Activated T-helper 17 cell treated with anti-CD3 and anti-CD28 coated beads, Interleukin-2, amount 50 U/mL, for 72 hours (primary cell): ENCODE measurements at regions not wholly inside any gene's neighbourhood (a gene's known extent, or its start where the extent isn't known, plus 50 kb on each side); places are given as distances from the start of the nearest gene placed in this dataset.

Source experiments
- ATAC-seq: fragments of 150-1000 bp; cut with Tn5 transposase; replicated peaks from 2 replicates; pipeline ENCODE4 v1.10.0; 2021; ENCODE audit warnings: mild to moderate bottlenecking, moderate library complexity
- H3K27ac Mint-ChIP-seq: one replicate; pipeline ENCODE4 v1.8.0; 2022; ENCODE audit warnings: mixed read lengths
- H3K27me3 Mint-ChIP-seq: one replicate; pipeline ENCODE4 v1.8.0; 2022; ENCODE audit warnings: mixed read lengths
- H3K36me3 Mint-ChIP-seq: one replicate; pipeline ENCODE4 v1.8.0; 2022; ENCODE audit warnings: low read depth, mild to moderate bottlenecking, mixed read lengths
- H3K4me1 Mint-ChIP-seq: one replicate; pipeline ENCODE4 v1.8.0; 2022; ENCODE audit warnings: mixed read lengths
- H3K4me3 Mint-ChIP-seq: one replicate; pipeline ENCODE4 v1.8.0; 2022; ENCODE audit warnings: mild to moderate bottlenecking, mixed read lengths
- H3K9me3 Mint-ChIP-seq: one replicate; pipeline ENCODE4 v1.8.0; 2022; ENCODE audit warnings: mixed read lengths

- Mint-ChIP-seq H3K4me3 (no peak overlapping the region), H3K9me3 (no peaks in the 10 kb centered on the region), H3K27ac (no peak overlapping the region), H3K27me3 (no peaks in the 10 kb centered on the region), H3K36me3 (no peaks in the 10 kb centered on the region), H3K4me1 (no peaks in the 10 kb centered on the region)
- ATAC-seq: no peak
Observed at GRCh38 chr5:54707841-54708240, 190.3 kb downstream of the SNX18 start.

GRCh38 chr5:54705994-54706653, 188.6 kb downstream of the SNX18 start:
- H3K4me1 Mint-ChIP-seq: no peaks in the 10 kb centered on the region
- no peak overlapping the region for H3K27ac Mint-ChIP-seq
- no peaks in the 10 kb centered on the region for H3K36me3 Mint-ChIP-seq
- no peaks in the 10 kb centered on the region for H3K9me3 Mint-ChIP-seq
- ATAC-seq: no peak
- H3K4me3 Mint-ChIP-seq: no peak overlapping the region
- H3K27me3 Mint-ChIP-seq: peaks cover 3% of the 10 kb centered on the region

DNA sequence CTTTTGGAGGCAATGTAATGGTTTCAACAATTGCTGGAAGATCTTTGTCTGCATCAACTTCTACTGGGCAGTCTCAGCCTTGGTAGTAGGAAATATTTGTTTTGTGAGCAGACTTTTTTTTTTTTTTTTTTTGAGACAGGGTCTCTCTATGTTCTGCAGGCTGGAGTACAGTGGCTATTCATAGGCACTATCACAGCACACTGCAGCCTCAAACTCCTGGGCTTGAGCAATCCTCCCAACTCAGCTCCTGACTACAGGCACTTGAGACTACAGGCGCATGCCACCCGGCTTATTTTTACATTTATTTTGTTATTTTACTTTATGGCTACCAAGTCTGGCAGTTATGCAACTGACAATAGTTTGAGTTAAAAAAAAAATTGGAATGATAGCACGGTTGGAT, 187.3 kb downstream of the SNX18 start:
- ATAC-seq: no peak
- H3K27ac Mint-ChIP-seq: no peak overlapping the region
- H3K4me3 Mint-ChIP-seq: no peak overlapping the region
- no peaks in the 10 kb centered on the region for H3K4me1 Mint-ChIP-seq
- peaks cover 3% of the 10 kb centered on the region for H3K27me3 Mint-ChIP-seq
- H3K9me3 Mint-ChIP-seq: no peaks in the 10 kb centered on the region
- no peaks in the 10 kb centered on the region for H3K36me3 Mint-ChIP-seq

- Mint-ChIP-seq H3K27me3 (peaks cover 3% of the 10 kb centered on the region), H3K4me1 (no peaks in the 10 kb centered on the region), H3K9me3 (no peaks in the 10 kb centered on the region), H3K27ac (no peak overlapping the region), H3K4me3 (no peak overlapping the region), H3K36me3 (no peaks in the 10 kb centered on the region)
- ATAC-seq: no peak
Observed at GRCh38 chr5:54704333-54704732, 186.8 kb downstream of the SNX18 start.

DNA sequence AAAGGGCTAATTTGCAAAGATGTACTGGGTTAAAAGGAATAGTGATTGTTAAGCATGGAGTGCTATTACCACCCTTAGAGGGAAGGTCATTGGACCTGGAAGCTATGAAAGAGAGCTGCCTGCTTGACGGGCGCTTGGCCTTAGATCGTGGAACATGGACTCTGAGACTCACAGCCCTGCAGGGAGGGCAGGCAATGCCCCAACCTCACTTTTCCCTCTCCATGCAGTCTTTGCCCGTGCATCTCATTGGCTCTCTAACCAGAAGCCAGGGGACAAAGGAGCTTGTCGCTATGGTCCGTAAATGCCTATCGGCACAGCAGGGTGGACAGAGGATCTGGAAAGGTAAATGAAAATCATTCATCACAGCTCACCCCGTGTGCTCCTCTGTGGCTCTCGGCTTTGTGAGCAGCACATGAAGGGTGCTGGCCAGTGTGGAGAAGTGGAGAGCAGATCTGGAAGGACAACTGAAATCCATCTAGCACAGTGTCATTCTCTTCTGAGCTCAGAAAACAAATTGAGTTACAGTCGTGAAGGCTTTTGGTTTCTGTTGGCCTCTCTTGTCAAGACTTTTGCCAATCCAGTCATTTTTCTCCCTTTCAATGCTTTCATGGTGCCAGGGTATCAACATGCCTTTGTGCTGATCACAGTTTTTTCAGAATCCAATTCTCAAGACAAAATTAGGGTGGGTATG, 186.2 kb downstream of the SNX18 start:
- Mint-ChIP-seq H3K9me3 (no peaks in the 10 kb centered on the region), H3K36me3 (no peaks in the 10 kb centered on the region), H3K27ac (no peak overlapping the region), H3K27me3 (peaks cover 3% of the 10 kb centered on the region), H3K4me1 (no peaks in the 10 kb centered on the region), H3K4me3 (no peak overlapping the region)
- no peak for ATAC-seq

DNA sequence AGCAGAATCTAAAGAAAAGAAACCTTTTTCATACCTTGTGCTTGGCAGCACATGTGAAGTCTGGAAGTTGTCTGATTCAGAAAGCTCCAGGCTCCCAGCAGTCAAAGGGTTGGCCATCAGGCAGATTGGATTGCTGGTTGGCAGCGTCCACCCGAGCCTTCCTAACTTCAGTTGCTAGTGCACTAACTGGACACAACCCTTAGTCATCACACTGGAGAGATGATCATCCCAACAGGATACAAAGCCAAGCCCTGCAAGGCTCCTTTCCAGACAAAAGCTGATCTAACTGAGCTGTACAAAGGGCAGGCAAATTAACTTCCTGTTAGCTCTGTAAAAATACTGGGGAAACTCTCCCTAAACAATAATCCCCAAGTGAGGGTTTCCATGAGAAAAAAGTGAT, 185.6 kb downstream of the SNX18 start:
- no peak overlapping the region for H3K4me3 Mint-ChIP-seq
- no peaks in the 10 kb centered on the region for H3K9me3 Mint-ChIP-seq
- ATAC-seq: no peak
- H3K36me3 Mint-ChIP-seq: no peaks in the 10 kb centered on the region
- no peak overlapping the region for H3K27ac Mint-ChIP-seq
- no peaks in the 10 kb centered on the region for H3K4me1 Mint-ChIP-seq
- H3K27me3 Mint-ChIP-seq: peaks cover 3% of the 10 kb centered on the region

- no peaks in the 10 kb centered on the region for H3K9me3 Mint-ChIP-seq
- H3K4me1 Mint-ChIP-seq: no peaks in the 10 kb centered on the region
- peaks cover 3% of the 10 kb centered on the region for H3K27me3 Mint-ChIP-seq
- no peak for ATAC-seq
- no peak overlapping the region for H3K4me3 Mint-ChIP-seq
- H3K36me3 Mint-ChIP-seq: no peaks in the 10 kb centered on the region
- H3K27ac Mint-ChIP-seq: no peak overlapping the region
Observed at GRCh38 chr5:54702470-54702869, 184.9 kb downstream of the SNX18 start.

DNA sequence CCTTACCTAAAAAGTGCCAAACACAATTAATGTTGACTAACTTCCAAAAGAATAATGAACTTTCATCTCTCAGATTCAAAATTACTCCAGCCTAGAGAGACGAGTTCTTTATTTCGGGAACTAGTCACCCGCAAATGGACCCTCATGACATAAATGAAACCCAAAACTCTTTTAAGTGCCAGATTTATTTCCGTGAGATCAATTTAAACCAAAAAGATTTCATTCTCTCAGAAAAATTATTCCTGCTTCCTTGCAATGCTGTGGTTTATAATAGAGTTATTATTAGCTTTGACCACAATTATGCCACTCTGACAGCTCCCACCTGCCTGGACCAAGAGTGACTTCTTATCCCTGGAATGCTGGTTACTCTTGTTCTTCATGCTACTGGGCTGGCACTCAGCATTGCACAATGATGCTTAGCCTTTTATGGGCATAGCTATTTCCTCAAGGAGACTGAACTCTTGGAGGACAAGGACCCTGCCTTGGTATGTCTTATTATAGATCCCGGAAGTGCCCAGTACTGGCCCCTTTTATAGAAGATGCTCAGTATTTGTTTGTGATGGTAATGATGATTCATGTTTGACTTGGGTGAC, 183.5 kb downstream of the SNX18 start:
- Mint-ChIP-seq H3K36me3 (no peaks in the 10 kb centered on the region), H3K27ac (peak overlapping the region; percentile 26), H3K27me3 (peaks cover 3% of the 10 kb centered on the region), H3K9me3 (no peaks in the 10 kb centered on the region), H3K4me3 (no peak overlapping the region), H3K4me1 (no peaks in the 10 kb centered on the region)
- ATAC-seq: no peak

DNA sequence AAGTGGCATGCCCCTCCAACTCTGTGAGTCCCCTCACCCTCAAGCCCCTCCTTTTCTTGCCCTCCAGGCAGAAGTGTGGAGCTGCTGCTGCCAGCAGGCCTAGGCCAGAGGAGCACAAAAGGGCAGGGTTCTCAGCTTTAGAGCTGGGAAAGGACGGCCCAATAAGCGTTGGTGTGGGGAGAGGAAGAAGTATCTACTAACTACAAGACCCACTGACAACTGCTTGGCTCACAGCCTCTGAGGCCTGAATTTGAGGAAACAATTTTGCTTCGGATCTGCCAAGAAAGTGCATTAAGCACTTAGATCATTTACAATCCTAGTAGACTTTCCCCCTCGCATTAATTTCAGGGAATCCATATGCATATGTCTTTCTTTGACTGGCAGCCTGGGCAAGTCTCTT, 179.4 kb downstream of the SNX18 start:
- no peak overlapping the region for H3K27ac Mint-ChIP-seq
- H3K4me1 Mint-ChIP-seq: no peaks in the 10 kb centered on the region
- H3K9me3 Mint-ChIP-seq: no peaks in the 10 kb centered on the region
- H3K4me3 Mint-ChIP-seq: no peak overlapping the region
- no peaks in the 10 kb centered on the region for H3K36me3 Mint-ChIP-seq
- no peak for ATAC-seq
- peaks cover 3% of the 10 kb centered on the region for H3K27me3 Mint-ChIP-seq

DNA sequence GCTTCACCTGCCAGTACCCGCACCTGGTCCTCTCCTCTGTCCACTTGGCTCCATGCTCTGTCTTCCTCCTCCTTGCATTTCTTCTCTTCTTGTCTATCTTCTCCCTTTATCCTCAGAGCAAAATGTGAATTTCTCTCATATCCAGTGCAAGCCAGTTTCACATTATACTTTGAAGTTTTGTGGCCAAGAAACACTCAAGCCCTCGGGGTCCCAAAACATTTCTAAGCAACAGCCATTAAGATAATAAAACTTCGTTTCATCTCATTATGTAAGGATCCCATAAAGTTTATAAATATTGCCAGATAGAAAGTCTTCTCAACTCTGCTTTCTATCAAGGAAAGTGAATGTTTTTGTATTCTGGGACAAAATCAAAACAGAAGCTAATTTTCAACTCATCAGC, 178.8 kb downstream of the SNX18 start:
- Mint-ChIP-seq H3K27ac (no peak overlapping the region), H3K27me3 (peaks cover 2% of the 10 kb centered on the region), H3K4me1 (no peaks in the 10 kb centered on the region), H3K9me3 (no peaks in the 10 kb centered on the region), H3K4me3 (no peak overlapping the region), H3K36me3 (no peaks in the 10 kb centered on the region)
- no peak for ATAC-seq

GRCh38 chr5:54695198-54695966, 177.8 kb downstream of the SNX18 start:
- no peaks in the 10 kb centered on the region for H3K36me3 Mint-ChIP-seq
- no peak overlapping the region for H3K27ac Mint-ChIP-seq
- H3K4me3 Mint-ChIP-seq: no peak overlapping the region
- no peaks in the 10 kb centered on the region for H3K27me3 Mint-ChIP-seq
- H3K9me3 Mint-ChIP-seq: no peaks in the 10 kb centered on the region
- ATAC-seq: no peak
- no peaks in the 10 kb centered on the region for H3K4me1 Mint-ChIP-seq

- no peak for ATAC-seq
- H3K4me1 Mint-ChIP-seq: no peaks in the 10 kb centered on the region
- H3K27ac Mint-ChIP-seq: no peak overlapping the region
- H3K27me3 Mint-ChIP-seq: no peaks in the 10 kb centered on the region
- no peak overlapping the region for H3K4me3 Mint-ChIP-seq
- no peaks in the 10 kb centered on the region for H3K36me3 Mint-ChIP-seq
- no peaks in the 10 kb centered on the region for H3K9me3 Mint-ChIP-seq
Observed at GRCh38 chr5:54693936-54694657, 176.5 kb downstream of the SNX18 start.

DNA sequence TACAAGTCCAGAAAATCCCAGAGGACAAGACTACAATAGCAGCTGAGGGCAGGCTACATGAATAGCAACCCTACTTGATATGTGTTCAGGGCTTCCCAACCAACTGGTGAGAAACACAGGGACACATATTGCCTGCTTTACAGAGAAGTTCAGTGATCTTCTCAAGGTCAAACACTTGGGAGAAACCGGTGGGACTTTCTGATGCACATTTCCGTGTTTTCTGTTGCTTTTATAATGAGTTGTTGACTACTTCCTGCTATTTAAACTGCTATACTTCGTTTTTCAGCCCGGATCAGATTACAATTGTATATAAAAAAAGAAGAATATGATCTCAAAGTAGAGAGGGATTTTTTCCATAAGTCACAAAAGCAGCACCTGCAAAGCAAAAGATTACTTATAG, 175.1 kb downstream of the SNX18 start:
- Mint-ChIP-seq H3K36me3 (no peaks in the 10 kb centered on the region), H3K4me1 (no peaks in the 10 kb centered on the region), H3K9me3 (no peaks in the 10 kb centered on the region), H3K27me3 (no peaks in the 10 kb centered on the region), H3K27ac (no peak overlapping the region), H3K4me3 (no peak overlapping the region)
- no peak for ATAC-seq

GRCh38 chr5:54691656-54692055, 174.1 kb downstream of the SNX18 start:
- Mint-ChIP-seq H3K27ac (no peak overlapping the region), H3K4me3 (no peak overlapping the region), H3K4me1 (no peaks in the 10 kb centered on the region), H3K9me3 (no peaks in the 10 kb centered on the region), H3K36me3 (no peaks in the 10 kb centered on the region), H3K27me3 (no peaks in the 10 kb centered on the region)
- no peak for ATAC-seq
